Osteoblast (primary cell): ENCODE measurements at regions not wholly inside any gene's neighbourhood (a gene's known extent, or its start where the extent isn't known, plus 50 kb on each side); places are given as distances from the start of the nearest gene placed in this dataset.
"Not testable (repeated sequence)": the region's sequence is repeated elsewhere in the genome, so short reads cannot be mapped to it uniquely, and the experiment has no call there.

Experiments
- DNase-seq: peaks from one replicate; pipeline ENCODE4 v3.0.0; 2011; ENCODE audit warnings: low spot score, mixed read lengths; ENCODE audit not compliant: insufficient read length; ENCODE audit errors: missing footprints
- H2AFZ ChIP-seq: 2 replicates; pipeline ENCODE4 v1.6.0; 2011; ENCODE audit warnings: mild to moderate bottlenecking, low read length
- H3K27ac ChIP-seq: 2 replicates; pipeline ENCODE4 v1.5.1; 2011; ENCODE audit warnings: mild to moderate bottlenecking, low read depth, low read length, moderate library complexity
- H3K27me3 ChIP-seq: 2 replicates; pipeline ENCODE4 v1.6.0; 2012; ENCODE audit warnings: mild to moderate bottlenecking, control low read depth, inconsistent platforms, low read length, moderate library complexity; ENCODE audit not compliant: insufficient read depth
- H3K36me3 ChIP-seq: 2 replicates; pipeline ENCODE4 v1.5.1; 2011; ENCODE audit warnings: mild to moderate bottlenecking, low read length, control low read depth, moderate library complexity; ENCODE audit not compliant: insufficient read depth
- H3K4me1 ChIP-seq: 2 replicates; pipeline ENCODE4 v1.5.1; 2011; ENCODE audit warnings: mild to moderate bottlenecking, low read length, control low read depth, moderate library complexity; ENCODE audit not compliant: insufficient read depth
- H3K4me2 ChIP-seq: 2 replicates; pipeline ENCODE4 v1.6.0; 2011; ENCODE audit warnings: mild to moderate bottlenecking, low read length; ENCODE audit not compliant: insufficient read depth
- H3K4me3 ChIP-seq: fragments of 200-600 bp; sonication (generic); 3 replicates; pipeline ENCODE4 v1.5.1; 2012; ENCODE audit warnings: mild to moderate bottlenecking, low read length, inconsistent platforms; ENCODE audit not compliant: insufficient read depth
- H3K79me2 ChIP-seq: 2 replicates; pipeline ENCODE4 v1.6.0; 2012; ENCODE audit warnings: mild to moderate bottlenecking, low read length, control low read depth, inconsistent platforms; ENCODE audit not compliant: insufficient read depth
- H3K9me3 ChIP-seq: 2 replicates; pipeline ENCODE4 v1.5.1; 2011; ENCODE audit warnings: low read depth, low read length, control low read depth
- H4K20me1 ChIP-seq: 2 replicates; pipeline ENCODE4 v1.6.0; 2012; ENCODE audit warnings: mild to moderate bottlenecking, low read length, control low read depth; ENCODE audit not compliant: insufficient read depth
- TF ChIP-seq, protein P1 (sequence below): IDR thresholded peaks from 2 replicates; pipeline ENCODE4 v1.5.1; 2011; ENCODE audit warnings: mild to moderate bottlenecking, low read depth, low read length, moderate library complexity; ENCODE audit errors: extremely low read depth

GRCh38 chr14:82796086-82796485 lies 1262.4 kb upstream of the SEL1L start:
- Histone ChIP-seq H3K79me2 (no peaks in the 10 kb centered on the region), H4K20me1 (no peaks in the 10 kb centered on the region), H3K27ac (no peak overlapping the region), H3K4me1 (no peaks in the 10 kb centered on the region), H2AFZ (no peak overlapping the region), H3K4me3 (no peak overlapping the region), H3K27me3 (no peaks in the 10 kb centered on the region), H3K9me3 (no peaks in the 10 kb centered on the region), H3K4me2 (no peak overlapping the region), H3K36me3 (no peaks in the 10 kb centered on the region)
- no peak for DNase-seq
- TF ChIP-seq, protein P1, sequence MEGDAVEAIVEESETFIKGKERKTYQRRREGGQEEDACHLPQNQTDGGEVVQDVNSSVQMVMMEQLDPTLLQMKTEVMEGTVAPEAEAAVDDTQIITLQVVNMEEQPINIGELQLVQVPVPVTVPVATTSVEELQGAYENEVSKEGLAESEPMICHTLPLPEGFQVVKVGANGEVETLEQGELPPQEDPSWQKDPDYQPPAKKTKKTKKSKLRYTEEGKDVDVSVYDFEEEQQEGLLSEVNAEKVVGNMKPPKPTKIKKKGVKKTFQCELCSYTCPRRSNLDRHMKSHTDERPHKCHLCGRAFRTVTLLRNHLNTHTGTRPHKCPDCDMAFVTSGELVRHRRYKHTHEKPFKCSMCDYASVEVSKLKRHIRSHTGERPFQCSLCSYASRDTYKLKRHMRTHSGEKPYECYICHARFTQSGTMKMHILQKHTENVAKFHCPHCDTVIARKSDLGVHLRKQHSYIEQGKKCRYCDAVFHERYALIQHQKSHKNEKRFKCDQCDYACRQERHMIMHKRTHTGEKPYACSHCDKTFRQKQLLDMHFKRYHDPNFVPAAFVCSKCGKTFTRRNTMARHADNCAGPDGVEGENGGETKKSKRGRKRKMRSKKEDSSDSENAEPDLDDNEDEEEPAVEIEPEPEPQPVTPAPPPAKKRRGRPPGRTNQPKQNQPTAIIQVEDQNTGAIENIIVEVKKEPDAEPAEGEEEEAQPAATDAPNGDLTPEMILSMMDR, result no peak

DNA sequence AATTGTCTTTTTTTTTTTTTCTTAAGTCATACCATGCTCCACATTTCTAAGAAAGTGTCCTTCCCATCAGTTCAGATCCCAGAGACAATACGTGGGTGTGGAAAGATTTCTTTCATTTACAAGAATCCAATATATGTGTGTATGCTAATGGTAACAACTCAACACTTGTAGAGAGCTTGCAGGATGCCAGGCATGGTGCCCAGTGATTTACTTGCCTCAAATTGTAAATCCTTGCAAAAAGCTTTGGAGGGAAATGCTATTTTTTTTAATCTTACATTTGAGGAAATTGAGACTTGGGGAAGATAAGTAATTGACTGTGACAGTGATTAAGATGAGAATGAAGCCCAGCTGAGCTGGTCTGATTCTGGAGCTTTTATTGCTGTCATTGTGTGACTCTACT lies 1264.6 kb upstream of the SEL1L start:
- Histone ChIP-seq H3K79me2 (no peaks in the 10 kb centered on the region), H3K36me3 (no peaks in the 10 kb centered on the region), H3K9me3 (no peaks in the 10 kb centered on the region), H4K20me1 (no peaks in the 10 kb centered on the region), H3K4me3 (no peak overlapping the region), H3K4me1 (no peaks in the 10 kb centered on the region), H2AFZ (no peak overlapping the region), H3K27me3 (no peaks in the 10 kb centered on the region), H3K4me2 (no peak overlapping the region), H3K27ac (no peak overlapping the region)
- DNase-seq, result no peak
- TF ChIP-seq, protein P1, result no peak

GRCh38 chr14:82805892-82806825 lies 1272.5 kb upstream of the SEL1L start:
- Histone ChIP-seq H3K27ac (no peak overlapping the region), H2AFZ (no peak overlapping the region), H3K36me3 (no peaks in the 10 kb centered on the region), H4K20me1 (no peaks in the 10 kb centered on the region), H3K4me2 (no peak overlapping the region), H3K9me3 (no peaks in the 10 kb centered on the region), H3K79me2 (no peaks in the 10 kb centered on the region), H3K4me3 (no peak overlapping the region), H3K27me3 (no peaks in the 10 kb centered on the region), H3K4me1 (no peaks in the 10 kb centered on the region)
- DNase-seq, result no peak
- TF ChIP-seq, protein P1, result no peak

DNA sequence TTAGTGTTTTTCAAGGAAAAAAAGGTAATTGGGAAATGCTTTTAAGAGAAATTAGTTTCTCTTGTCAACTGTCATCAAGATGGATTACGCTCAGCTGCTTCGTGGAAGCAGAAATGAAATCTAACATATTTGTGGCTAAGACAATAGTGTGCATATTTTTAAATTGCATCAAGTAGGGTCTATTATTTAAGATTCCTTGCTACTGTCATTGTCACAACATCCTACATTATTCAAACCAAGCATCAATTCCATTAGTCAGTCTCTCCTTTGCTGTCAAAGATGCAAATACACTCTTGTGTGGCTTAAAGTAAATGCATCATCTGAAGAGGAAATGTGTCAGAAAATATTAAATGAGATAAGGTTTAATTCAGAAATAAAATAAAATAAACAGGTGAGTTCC lies 1277.6 kb upstream of the SEL1L start:
- H2AFZ ChIP-seq, result no peak overlapping the region
- no peak overlapping the region for H3K4me3 ChIP-seq
- H3K4me2 ChIP-seq, result no peak overlapping the region
- H4K20me1 ChIP-seq, result no peaks in the 10 kb centered on the region
- H3K79me2 ChIP-seq, result no peaks in the 10 kb centered on the region
- H3K36me3 ChIP-seq, result no peaks in the 10 kb centered on the region
- H3K9me3 ChIP-seq, result no peaks in the 10 kb centered on the region
- H3K4me1 ChIP-seq, result no peaks in the 10 kb centered on the region
- no peak for DNase-seq
- H3K27me3 ChIP-seq, result no peaks in the 10 kb centered on the region
- TF ChIP-seq, protein P1, result no peak
- H3K27ac ChIP-seq, result no peak overlapping the region

- not testable (repeated sequence) for H3K9me3 ChIP-seq, H3K36me3 ChIP-seq, H3K4me2 ChIP-seq, H3K4me3 ChIP-seq, H3K79me2 ChIP-seq, DNase-seq, H2AFZ ChIP-seq, H3K27ac ChIP-seq, H3K27me3 ChIP-seq, H4K20me1 ChIP-seq, H3K4me1 ChIP-seq
Measured at GRCh38 chr14:82814339-82814738, 1280.7 kb upstream of the SEL1L start.
